SIG-M5 treated with dmso at 0.1 percent for 504 hours (cell line): ENCODE measurements at regions not wholly inside any gene's neighbourhood (a gene's known extent, or its start where the extent isn't known, plus 50 kb on each side); places are given as distances from the start of the nearest gene placed in this dataset.

Experiments used
- DNase-seq: peaks from one replicate; lab custom pipeline; 2025; ENCODE audit not compliant: unreplicated experiment; lab: John Stamatoyannopoulos, UW

DNA sequence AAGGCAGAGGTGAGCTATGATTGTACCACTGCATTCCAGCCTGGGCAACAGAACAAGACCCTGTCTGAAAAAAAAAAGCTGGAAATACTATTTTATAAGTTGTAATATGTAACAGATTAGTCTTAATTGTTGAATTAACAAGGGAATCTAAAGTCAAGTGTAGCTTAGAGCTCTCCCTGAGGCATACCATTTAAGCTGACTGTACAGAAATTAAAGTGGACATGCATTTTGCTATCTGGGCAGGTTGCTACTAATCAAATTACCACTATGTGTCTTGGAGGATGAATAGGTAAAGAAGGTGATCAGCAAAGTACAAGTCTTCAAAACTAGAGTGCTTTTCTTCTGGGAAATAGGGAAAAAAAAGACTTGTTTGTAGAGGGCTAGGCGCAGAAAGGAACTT, 205.3 kb upstream of the JADE1 start:
- no peak for DNase-seq

DNA sequence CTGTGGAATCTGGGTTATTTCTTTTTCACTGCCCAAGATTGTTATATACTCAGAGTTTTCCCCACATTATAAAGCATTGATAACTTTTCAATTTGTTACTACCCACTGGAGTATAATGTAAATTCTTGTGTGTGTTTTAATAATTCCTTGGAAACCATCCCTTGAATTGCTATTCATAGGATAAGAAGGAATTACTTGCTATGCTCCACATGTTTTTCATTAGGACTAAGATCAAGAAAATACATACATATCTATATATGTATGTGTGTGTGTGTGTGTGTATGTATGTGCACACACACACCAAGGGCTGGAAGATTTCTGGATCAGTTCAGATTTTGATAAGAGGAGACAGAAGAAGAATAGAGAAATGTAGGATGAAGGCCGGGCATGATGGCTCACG, 206.4 kb upstream of the JADE1 start:
- DNase-seq, result no peak

DNA sequence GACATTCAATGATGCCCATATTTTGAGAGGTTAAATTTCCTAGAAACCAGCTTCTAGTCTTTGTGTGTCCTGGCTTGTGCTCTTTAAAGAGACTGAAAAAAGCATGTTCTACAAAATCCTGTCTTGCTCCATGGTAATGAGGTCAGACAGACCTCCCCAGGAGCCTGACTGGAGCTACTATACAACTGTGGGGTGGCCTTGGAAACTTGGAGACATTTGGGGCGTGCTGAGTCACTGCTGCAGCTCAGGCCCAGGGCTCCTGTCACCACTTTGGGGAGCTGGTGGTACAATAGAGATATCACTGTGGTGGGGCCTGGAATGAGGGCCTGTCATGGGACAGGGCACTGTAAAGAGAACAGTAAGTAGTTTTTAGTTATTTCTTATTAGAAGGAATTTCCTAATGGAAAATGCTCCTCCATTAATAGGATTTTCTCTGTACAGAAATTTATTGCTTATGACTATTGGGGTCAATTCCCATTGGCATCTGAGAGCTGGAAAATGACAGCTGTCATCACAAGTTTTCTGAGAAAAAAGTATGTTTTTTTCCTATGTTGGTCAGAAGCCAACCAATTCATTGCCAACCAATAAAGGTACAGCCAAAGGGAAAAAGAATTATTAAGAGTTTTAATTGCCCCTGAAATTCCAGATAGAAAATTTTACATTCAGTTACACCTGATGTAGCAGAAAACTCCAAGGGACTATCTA, 207.4 kb upstream of the JADE1 start:
- DNase-seq, result no peak

DNA sequence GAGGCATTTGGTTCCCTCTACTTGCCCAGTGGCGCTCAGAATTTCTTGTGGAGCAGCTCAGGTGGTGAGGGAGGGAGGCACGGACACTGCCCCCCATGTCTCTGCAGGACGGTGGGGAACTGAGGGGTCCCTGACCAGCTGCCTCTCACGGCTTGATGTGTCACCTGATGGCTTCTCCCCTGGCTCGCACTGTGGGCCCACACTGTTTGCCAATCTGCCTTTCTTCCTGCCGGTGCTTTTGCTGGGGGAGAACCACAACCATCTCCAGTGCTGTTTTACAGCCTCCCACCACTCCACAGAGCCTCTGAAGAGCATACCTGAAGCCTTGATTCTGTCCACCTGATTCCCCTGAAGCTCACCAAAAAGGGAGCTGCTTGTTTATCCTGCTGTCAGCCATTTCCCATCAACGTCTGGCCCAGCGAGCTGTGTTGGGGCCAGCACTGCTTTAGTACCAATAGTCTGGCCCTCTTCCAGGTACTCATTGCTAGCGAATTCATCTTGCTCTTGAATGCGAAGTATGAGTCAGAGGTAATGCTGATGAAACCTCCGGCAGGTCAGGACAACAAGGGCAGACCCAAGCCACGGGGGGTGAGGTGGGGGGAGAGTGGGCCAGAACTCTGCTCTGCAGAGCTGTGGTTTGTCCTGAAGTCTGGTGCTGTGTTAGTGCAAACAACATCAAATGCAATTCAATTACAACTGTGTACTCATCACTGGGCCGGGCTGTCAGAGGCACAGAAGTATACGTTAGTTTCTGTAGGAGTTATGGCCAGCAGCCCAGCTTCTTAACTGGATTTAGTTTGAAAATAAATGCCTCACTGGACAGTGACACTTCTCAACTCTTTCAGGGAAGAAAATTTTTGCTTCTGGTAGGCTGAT, 208.3 kb upstream of the JADE1 start:
- no peak for DNase-seq

DNA sequence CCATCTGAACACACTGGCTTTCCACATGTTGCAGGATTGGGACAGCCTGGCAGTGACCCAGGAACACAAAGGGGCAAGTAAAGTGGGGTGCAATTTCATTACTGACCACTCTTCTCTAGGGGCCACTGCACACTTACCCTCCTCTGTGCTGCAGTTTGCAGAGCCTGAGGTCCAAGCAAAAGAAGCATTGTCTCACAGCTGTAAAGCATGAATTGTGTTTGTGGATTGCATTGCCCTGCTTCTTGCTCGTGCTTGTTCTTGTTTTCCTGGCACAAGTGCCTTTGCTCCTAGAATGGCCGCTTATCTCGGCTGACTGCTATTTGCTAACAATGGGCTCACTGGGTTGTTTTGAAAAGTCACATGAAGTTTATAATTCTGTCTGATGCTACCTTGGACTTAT, 209.1 kb upstream of the JADE1 start:
- DNase-seq, result no peak

DNA sequence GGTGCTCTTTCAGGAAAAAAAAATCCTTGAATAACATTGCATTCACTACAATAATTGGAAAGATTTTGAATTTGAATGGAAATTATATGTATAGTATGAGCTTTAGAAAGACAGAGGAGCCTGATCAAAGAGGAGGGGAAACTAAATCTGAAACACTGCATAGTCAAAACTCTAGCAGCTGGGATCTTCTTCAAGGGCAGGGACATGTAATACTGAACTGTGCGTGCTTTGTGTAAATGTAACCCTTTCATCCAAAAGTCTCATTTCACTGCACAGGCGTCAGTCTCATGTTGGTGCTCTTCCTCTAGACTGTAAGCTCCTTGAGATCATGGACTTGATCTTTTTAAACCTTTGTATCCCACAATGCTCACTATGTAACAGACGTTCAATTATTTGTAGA, 212.0 kb upstream of the JADE1 start:
- no peak for DNase-seq

DNA sequence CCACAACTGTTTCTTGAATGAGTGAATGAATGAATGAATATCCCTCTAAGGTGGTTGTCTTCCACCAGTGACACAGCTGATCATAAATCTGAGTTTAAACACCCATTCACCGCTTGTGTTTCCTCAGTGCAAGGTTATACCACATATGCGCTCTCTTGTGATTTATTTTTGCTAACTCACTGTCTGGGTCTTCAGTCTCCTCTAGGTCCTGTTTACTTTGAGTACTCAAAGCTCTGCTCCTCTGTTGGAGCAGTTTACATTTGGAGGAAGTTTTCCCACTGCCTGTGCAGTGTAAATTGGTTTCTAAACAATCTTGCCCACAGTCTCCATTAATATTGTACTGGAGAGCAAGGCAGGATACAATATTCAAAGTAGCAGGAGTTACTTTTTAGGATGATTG, 212.6 kb upstream of the JADE1 start:
- DNase-seq, result no peak

DNA sequence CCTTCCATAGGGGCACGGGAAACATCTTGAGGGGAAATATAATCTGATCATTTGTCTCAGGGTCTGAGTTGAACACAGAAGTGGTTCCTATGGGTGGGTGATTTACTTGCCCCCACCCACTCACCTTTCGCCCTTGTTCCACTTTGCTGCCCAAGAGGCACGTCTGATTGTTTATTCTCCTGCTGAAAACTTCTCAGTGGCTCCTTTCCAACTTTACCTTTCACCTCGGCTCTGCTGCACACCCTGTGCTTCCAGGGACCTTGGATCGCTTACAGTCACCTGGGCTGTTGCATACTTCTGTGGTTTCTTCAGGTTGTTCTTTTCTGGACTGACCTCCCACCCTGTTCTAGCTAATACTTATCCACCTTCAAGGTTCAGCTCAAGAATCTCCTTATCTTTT, 213.4 kb upstream of the JADE1 start:
- no peak for DNase-seq

DNA sequence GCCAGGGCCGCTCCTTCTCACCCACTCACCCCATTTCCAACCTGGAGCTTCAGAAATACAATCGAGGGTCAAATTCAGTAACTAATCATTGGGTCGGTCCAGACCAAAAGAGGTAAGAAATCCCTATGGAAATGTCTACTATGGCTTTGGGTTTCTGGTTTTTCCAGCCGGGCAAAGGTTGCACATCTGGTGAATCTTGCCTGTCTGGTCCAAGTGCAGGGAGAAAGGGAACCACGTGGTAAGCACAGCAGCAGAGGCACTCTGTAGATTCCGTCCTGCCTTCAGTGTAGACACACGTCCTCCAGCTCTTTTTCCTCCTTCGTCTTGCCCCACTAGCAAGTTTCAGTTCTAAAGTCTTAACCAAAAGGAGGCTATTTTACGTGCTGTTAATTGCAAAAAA, 218.0 kb upstream of the JADE1 start:
- DNase-seq, result no peak

DNA sequence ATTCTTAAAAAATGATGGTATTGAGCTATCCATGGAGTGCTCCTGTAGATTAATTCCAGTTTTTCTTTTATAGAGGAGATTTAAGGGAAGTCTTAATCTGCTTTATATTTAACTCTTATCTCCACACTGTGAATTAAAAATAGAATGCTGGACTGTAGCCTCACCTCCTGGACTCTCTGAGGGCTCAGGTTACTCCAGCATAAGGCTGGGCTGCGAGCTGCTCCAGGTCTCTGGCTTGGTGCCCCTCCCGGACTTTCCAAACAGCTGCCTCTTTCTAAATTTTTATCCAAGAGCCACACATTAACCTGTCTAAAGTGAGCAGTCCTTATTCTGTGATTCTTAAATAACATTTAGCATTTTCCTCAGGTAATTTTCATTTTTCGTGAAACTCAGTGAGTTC, 218.7 kb upstream of the JADE1 start:
- no peak for DNase-seq

DNA sequence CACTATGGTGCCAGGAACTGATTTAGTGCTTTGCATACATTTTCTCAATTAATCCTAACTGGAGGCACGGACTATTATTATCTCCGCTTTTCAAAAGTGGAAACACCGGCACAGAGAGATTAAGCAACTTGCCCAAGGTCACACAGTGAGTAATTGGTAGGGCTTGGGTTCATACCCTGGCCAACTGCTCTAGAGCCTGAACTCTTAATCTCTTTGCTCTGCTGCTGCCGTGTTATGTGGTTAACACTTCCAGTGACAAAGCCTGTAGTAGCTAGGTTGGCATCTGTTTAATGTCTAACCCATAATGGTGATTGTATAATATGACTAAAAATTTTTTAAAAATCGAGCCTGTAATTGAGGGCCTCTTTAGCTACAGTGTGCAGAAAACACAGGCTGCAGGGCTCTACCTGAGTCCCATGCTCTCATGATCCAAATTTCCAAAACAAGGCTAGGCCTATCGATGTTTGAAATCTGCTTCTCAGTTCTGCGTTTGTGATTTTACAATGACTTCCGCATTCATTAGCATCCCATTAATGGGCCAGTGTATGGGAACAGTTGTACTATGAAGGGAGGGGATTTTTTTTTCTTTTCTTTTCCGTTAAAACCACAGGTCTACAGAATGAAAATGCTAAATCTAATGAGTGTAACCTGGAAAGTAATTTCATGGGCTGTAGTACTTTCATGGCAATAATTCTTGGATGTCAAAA, 219.3 kb upstream of the JADE1 start:
- no peak for DNase-seq

DNA sequence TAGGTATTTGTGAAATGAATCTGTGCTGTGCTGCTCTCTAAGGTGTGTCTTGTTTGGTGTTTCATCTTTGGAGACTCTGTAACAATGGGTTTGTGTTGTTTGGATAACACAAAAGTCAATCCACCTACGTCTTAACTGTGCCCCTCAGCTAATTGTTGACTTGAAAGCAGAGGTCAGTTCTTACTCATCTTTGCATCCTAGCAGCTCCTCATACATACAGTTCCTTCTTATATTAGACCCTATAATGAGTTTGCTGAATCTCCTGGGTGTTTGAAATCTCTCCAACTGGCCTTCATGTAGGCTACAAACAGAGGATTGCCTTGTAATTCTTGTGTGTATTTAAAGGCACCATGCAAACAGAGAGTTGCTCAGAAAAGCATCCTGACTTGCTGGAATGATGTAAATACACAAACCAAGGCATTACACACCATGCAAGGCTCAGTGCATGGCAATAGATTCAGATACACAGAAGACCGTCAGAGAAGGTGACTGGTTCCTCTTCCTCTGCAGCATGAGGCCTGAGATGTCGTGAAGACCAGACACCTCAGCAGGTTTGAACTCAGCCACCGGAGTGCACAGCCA, 220.0 kb upstream of the JADE1 start:
- DNase-seq, result no peak

DNA sequence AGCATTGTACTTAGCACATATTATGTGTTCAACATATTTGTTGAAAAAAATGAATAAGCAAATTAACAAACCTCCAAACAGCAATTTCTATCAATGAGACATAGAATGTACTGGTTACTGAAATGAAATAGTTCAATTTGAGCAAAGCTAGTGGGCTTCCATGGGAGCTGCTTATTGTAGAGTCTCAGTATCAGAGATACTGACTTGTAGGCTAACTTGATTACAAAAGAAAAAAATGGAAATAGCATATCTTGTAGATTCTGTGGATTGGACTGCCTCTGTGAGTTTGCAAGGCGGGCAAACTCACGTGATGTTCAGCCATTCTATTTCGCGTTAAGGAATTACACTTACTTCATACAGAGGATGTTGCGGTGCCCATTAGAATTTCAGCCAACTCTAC, 222.1 kb upstream of the JADE1 start:
- no peak for DNase-seq

DNA sequence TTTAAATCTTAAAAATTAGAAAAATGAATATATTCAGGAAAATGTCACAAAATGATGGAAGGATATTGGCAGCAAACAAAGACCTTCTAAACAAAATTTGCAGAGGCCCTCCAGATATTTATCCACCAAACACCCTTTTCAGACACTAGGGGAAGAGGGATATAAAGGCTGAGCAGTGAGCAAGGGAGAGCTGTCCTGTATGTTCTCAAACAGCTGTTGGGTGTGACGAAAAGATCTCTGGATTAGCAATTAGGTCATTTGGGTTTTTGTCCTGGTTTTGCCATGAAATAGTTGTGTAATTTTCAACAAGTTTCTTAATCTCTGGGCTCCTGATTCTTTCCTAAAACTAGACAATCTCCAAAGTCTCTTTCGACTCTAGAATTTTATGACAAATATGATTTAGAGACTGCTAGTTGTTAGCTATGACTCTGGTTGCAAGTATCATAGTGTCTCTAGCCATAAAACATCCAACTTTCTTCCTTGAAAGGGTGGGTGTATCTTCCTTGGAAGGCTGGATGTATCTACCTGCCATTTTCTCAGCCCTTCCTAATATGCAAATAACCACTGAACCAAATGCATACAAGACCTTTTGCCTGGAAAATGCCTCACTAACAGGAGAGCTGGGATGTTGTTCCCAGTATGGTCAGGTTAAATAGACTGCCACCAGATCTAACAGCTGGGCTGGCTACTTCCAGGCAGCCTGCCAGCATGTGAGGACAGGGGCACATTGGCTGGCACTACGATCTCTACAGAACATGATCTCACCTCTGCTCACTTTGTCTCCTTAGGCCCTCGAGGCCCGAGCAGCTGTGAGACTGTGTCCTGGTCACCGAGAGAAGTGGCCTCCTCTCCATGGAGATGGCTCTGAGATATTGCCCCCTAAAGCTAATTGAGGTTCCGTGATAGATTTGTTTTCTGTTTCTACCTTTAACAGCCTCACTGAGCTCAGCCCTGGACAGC, 225.5 kb upstream of the JADE1 start:
- no peak for DNase-seq

DNA sequence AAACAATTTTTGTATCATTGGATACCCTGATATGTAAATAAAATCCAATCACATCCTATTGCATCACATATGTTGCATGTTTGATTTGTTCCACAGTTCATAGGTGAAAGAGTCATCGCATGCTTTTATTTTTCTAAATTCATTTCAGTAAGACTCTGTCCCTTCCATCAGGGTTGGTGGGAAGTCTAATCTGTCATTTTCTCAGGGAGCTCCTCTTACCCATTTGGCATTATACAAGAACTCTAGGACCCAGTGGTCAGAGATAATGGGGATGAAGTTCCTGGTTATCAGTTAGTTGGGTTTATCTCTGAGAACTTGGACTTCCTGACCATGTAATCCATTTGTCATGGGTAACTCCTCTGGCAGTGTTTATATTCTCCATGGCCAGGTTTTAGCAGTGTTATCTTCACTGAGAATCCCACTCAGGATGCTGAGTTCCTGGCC, 227.1 kb upstream of the JADE1 start:
- no peak for DNase-seq

DNA sequence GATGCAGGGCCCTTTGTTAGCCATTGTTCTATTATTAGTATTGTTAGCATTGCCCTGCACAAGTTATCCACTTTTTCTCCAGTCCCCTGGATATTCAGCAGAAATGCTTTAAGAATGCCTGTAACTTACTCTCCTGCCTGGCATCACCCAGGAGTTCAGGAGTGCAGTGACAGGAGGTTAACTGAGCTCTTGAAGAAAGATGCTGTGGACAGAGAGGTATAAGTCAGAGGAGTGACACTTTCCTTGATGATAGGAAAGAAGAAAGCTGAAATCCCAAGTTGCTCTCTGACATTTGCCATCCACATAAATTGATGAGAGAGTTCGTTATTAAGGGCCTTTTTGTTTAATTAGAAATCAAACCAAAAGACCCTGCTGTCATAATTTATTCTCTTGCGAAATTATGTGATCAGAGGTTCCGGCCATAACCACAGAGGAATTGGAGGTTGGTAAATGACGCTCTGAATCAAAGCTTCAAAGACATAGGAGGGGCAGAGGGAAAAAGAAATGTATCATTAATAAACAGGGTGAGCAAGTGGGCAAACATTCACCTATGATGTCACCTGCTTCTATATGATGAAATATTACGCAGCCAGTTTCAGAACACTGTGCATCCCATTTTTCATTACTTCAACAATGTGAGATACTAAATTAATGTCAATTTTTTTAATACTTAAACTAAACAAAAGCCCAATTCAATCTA, 230.2 kb upstream of the JADE1 start:
- no peak for DNase-seq

DNA sequence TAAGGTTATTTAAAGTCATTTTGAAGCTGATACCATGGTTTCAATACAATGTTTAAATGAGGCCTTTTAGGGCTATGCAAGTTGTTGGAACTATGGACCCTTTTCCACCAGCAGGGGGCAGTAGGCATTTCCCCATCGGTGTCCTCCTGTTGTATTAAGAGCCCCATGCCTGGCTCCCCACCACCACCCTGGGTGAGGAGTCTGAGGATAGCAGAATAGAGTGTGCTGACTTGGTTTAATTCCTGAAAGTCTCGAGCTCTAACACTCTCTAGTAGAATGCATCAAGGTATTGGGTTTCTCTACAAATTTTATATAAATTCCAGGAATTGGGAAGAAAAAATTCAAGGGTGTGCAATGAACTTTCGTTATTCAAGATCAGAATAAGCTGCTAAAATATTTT, 234.8 kb upstream of the JADE1 start:
- DNase-seq, result no peak

DNA sequence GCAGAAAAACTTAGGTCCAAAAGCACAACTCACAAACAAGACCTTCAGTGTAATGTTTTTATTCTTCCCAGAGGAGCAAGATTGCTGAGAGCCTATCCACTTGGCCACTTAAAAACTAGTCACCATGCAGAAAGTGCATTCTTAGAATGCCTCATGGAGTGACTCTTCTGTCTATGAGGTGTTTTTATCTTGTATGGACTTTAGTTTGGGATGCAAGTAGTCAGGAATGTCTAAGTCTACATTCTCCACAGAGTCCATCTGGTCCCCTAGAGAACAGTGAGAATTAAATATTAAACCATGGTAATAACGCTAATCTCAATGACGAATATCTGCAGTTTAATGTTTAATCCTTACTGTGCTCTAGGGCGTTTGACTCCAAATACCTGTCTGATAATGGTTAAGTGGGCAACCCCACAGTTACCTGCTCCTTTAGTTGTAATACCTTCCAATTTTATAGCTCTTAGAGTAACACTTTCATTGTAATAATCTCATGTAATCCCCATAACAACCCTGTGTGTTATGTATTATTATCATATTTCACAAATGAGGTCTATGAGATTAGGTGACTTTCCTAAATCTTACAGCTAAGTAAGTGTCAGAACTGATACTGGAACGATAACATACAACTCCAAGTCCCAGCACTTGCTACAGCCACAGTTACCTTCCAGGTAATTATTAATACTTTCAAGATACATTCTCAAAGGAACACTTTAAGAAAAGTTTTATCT, 235.6 kb upstream of the JADE1 start:
- no peak for DNase-seq

DNA sequence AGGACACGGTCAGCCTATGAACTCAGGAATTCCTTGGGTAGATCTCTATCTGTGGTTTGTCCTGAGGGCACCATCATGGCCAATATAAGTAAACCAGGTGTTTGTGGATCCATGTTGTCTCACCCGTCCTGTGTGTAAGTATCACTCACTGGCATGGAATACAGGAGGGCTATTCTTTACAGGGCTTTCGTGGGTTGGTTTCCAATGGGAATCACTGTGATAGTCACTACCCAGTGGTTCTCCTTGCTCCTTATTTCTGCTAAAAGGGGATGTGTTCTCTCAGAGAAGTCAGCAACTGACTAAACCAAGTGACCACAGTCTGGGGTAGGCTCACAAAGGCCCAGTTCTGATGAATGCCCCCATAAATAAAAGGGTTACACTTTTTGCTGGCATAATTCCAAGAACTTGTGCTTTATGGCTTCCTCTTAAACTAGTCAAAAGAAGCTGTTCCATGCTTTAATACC, 236.7 kb upstream of the JADE1 start:
- no peak for DNase-seq
